Dedifferentiated amniotic fluid mesenchymal stem cell (primary cell): ENCODE measurements at regions not wholly inside any gene's neighbourhood (a gene's known extent, or its start where the extent isn't known, plus 50 kb on each side); places are given as distances from the start of the nearest gene placed in this dataset.

Source experiments
- DNase-seq: peaks from one replicate; pipeline ENCODE4 v3.0.0-alpha.2; 2016; ENCODE audit errors: extremely low spot score

DNA sequence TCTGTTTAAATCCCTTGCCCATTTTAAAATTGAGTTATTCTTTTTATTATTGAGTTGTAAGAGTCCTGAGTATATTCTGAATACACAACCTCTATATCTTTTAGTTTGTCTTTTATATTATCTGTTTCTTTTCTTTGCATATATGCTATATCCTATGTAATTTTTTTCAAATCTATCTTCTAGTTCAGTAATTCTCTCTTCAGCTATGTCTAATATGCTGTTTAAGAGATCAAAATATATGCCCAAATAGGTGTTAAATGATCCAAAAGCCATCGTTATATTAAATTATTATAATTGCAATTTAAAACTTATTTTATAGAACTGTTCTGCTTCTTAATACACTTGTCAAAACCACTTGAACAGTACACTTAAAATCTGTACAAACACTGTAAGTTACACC lies 107.4 kb upstream of the TSPAN5 start:
- DNase-seq = no peak

DNA sequence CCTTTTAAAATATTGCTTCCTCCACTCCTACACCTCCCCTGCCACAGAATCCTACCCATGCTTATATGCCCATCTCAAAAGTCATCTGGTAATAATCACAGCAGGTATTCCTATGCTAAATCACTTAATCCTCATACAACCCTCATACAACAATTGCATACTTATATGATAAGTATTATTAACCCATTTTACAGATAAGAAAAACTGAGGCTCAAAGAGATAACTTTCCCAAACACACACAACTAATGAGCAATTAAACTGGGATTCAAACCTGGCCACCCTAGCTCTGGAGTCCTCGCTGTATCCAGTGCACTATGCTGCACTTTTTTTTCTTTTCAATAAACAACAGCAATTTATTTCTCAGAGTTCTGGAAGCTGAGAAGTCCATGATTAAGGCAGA lies 99.8 kb upstream of the TSPAN5 start:
- no peak for DNase-seq

DNA sequence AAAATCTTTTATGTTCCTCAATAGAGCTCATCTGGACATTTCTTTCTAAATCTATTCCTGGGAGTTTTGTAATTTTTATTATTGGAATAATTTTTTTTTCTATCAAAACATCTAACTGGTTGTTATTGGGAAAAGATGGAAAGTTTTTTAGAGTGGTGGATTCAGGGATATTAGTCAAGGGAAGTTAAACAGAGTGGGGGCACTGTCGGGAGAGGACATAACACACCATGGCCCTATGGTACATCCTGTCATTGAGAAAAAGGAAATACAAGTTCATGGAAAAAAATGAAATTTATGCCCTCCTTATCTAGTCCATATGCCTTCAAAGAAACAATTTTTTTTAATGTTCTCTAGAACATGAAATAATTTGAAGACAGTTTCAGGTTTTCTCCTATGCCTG lies 96.3 kb upstream of the TSPAN5 start:
- DNase-seq = no peak

DNA sequence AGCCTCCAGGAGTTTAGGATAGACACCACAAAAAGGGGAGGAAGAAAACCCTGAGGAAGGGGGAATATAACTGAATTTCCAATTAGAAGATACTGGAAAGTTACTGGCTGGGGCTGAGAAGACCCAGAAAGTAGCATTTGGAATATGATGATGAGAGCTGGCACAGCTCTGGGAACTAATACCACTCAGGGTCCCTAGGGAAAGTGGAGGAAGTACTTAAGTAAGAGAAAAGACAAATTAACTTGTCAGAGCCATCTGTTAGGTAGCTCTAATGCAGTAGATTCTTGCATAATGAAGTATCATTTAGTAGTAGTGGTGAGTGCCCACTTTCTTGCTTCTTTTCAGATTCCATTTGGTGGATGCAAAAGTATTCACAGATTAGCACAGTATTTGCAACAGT lies 90.8 kb upstream of the TSPAN5 start:
- no peak for DNase-seq

DNA sequence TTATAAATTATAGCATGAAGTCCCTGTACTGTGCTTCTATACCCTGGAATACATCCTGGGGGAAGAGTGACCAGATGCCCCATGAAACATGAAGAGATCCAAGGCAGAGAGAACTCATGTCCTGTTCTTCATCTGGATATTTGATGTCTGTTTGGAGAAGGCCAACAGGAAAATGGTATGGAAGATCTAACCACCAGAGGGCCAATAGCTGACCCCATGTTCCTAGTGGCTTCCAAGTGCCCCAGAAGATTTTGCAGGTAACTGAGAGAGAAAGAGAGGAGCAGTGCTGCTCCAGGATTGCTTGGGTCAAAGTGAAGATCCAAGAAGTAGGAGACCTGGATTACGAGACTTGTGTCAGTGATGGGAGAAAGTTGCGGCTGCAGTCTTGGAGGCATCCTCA lies 90.2 kb upstream of the TSPAN5 start:
- DNase-seq = no peak

DNA sequence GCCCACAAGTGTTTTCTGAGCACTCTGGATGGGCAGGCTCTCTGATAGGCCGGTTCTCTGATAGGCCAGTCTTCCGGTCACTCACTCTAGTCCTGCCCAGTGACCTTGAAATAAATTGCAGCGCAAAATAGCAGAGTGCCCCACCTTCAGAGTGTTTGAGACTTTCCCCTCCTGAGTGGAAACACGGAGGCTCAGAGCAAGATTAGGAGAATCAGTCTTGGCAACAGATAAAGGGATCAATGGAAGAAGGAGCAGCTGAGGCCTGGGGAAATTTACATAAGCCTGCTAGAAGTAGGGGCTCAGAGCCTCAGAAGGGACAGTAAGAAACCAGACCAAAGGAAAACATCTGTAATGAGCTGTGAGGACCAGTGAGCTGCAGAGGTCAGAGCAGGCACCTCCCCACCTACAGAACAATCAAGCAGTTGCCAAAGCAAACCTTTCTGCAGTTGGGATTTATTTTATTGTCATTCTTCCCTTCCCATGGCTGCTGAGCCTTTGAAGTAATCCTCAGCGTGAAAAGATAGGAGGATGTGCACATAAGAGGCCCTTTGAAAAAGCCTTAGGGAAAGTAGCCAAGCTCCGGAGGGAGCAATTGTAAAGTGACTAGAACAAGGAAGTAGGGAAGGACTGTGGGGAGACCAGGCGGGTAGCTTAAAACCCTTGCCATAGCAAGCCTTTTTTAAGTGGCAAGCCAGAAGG lies 89.1 kb upstream of the TSPAN5 start:
- DNase-seq = no peak

DNA sequence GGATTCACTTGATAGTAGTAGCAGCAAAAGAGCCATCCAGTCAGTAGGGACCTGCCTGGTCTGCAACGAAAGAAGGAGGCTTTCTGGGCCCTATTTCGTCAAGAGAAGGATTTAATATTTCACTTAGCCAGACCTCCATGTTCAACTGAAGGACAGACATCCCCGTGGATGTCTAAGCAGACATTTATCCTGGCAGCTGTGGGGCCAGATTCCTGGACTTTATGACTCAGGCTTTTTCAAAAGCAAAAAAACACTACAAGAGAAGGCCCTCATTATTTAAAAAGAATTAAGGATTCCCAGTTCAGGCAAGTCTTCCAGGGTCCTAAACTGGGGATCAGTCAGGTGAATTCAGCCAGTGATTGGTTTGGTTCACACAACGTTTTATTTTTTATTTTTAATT lies 88.5 kb upstream of the TSPAN5 start:
- DNase-seq = no peak

DNA sequence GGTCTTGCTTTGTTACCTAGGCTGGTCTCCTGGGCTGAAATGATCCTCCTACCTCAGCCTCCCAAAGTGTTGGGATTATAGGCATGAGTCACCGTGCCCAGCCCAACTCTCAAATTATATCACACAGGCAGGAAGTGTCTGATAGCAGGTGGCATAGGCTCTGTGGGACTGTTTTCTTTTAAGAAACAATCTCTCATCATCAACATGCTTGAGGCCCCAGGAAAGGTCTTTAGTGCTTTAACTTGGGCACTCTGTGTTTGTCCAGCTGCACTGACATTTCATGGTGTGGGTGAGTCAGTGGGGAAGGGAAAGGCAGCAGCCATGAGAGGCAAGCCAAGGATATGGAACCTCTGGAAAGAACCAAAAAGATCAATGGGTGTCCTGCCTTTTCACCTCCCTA lies 88.1 kb upstream of the TSPAN5 start:
- DNase-seq = no peak

DNA sequence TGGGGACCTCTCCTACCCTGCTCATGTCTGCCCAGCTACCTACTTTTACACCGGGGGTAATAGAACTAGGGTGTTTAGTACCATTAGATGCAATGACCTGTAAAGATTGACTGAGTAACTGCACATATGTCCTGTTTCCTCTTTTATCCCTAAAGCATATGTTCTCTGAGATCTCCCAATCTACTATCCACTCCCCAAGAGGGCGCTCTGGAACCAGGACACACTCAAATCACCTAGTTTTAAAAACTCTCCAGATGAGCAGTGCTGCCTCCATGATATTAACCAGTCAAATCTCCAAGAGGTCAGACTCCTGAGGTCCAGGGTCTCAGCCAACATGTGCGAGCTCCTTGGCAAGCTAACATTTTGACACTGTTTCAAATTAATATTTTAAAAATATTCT lies 87.0 kb upstream of the TSPAN5 start:
- DNase-seq = no peak

DNA sequence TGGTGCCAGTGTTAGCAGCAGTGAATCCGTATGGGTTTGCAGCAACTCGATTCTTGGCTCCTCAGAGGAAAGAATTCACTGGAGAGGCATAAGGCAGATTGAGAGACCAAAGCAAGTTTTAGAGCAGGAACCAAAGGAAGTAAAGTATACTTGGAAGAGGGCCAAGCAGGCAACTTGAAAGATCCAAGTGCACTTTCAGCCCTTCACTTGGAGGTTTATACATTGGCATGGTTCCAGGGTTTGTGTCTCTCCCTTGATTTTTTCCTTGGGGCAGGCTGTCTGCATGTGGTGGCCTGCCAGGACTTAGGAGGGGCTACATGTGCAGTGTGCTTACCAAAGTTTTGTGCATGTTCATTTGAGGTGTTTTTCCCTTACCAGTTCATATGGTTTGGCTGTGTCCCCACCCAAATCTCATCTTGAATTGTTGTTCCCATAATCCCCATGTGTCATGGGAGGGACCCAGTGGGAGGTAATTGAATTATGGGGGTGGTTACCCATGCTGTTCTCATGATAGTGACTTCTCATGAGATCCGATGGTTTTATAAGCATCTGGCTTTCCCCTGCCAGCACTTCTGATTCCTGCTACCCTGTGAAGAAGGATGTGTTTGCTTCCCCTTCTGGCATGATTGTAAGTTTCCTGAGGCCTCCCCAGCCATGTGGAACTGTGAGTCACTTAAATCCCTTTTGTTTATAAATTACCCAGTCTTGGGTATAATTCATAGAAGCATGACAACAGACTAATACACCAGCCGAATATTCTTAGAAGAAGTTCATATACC lies 86.2 kb upstream of the TSPAN5 start:
- no peak for DNase-seq

DNA sequence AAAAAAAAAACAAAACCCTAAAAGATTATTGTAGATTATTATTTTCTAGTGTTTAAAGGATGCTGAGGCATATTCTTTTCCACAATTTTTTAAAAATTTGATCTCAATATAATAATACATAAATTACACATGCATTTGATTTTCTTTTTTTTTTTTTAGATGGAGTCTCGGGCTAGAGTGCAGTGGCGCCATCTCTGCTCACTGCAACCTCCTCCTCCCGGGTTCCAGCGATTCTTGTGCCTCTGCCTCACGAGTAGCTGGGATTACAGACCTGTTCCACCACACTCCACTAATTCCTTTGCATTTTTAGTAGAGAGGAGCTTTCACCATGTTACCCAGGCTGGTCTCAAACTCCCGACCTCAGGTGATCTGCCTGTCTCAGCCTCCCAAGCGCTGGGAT lies 83.5 kb upstream of the TSPAN5 start:
- DNase-seq = no peak

DNA sequence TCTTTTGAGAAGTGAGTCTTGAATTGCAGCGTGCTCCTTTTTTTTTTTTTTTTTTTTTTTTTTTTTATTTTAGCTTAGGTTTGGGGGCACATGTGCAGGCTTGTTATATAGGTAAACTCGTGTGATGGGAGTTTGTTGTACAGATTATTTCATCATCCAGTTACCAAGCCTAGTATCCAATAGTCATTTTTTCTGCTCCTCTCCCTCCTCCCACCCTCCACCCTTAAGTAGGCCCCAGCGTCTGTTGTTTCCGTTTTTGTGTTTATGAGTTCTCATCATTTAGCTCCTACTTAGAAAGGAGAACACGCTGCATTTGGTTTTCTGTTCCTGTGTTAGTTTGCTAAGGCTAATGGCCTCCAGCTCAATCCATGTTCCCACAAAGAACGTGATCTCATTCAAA lies 81.3 kb upstream of the TSPAN5 start:
- no peak for DNase-seq

DNA sequence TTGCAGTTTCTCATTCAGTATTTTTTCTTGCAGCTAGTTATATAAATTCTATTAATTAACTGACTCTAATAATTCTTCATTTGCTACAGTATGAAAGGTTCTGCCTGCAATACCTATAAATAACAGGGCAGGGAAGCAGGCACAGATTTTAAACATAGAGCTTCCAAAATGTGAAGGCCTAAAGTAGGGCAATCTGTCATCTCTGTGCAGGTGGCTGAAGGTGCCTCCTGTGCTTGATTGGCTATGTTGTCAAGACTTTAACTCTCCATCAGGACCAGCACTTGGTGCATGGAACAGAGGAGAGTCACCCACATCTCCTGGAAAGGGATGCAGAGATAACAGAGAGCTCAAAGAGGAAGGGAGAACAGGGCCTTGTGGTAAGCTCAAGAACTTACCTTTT lies 75.2 kb upstream of the TSPAN5 start:
- DNase-seq = no peak

DNA sequence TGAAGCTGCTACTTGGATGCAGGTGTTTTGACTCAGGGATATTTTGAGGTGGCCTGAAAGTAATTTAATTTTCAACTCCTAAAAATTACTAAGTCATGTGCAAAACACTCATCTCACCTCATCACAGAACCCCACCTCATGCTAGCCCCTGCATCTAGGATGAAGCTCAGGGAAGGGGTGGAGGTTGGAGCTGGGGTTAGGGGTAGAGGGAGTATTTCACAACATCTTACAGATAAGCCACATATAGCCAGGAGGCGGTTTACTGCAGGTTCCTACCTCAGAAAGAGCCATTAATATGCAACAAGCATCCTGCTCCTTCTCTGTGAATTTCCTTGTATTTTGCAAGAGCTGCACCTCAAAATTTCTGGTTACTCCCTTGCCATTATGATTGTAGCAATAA lies 70.5 kb upstream of the TSPAN5 start:
- DNase-seq = no peak

DNA sequence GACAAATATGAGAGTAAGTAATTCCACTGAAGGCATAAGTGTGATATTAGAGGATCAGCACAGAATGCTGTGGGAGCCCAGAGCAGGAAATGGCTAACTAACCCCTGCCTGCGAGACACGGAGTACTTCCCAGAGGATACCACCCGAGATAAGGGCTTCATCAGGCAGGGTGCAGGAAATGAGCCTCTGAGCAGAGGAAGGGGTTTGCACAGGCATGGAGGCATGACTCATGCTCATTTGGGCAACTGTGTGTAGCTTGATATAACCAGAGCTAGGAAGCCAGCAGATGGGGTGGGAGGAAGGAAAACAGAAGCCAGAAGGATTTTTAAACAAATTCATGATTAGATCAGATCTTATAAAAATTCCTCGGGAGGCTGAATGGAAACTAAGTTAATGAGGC lies 70.0 kb upstream of the TSPAN5 start:
- peak; percentile 26 for DNase-seq

DNA sequence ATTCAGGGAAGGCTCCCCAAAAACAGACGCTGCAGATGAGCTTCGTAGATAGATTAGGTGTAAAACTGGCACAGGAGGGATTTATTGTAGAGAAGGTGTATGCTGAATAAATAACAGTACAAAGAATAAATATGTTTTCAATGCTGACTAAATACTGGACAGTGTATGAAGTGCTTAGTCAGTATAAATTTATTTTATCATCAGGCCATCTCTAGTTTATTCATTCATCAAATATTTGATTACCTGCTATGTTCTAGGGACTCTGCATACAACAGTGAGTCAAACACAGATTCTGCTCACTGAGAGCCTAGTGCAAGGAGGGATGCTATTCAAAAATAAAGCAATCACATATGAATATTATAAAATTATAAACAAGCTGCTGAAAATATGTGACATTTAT lies 63.6 kb upstream of the TSPAN5 start:
- no peak for DNase-seq

DNA sequence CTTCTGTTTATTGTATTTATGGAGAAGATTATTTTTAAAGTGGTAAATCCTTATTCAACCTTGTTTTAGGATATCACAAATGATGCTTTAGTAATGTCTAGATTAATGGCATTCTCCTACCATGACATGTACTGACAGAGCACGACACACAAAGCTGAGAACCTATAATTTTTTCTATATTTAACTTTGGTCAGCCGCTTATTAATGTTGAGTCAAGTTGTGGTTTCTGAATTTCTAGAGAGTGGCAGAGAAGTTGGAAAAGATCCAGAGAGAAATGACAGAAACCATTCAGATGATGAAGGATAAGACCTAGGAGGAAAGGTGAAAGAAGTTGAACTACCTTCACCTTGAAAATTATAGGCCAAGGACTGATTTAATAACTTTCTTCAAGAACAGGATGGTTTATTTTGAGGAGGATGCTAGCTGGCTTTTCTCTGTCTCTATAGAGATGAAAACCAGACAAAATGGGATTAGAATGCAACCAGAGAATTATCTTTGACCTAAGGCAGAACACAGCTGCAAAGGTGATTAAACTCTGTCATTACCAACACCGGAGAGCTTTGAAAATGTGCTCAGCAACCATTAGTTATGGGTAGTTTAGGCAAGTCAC lies 62.6 kb upstream of the TSPAN5 start:
- DNase-seq = no peak

DNA sequence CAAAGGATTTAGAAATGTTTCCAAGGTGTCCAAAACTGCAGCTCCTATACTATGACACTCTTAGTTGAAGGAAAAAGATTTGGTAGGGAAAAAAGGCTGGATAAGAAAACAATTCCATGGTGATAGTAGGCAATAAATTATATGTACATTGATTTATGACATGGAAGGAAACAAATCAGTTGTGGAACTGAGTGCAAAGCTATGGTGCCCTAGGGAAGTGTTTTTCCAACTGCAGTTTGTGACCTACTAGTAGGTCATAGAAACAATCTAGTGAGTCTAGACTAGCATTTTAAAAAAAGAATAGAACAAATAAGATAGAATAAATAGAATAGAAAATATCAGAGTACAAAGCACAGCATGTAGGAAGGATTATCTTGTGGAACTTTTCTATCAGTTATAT lies 58.4 kb upstream of the TSPAN5 start:
- DNase-seq = no peak

DNA sequence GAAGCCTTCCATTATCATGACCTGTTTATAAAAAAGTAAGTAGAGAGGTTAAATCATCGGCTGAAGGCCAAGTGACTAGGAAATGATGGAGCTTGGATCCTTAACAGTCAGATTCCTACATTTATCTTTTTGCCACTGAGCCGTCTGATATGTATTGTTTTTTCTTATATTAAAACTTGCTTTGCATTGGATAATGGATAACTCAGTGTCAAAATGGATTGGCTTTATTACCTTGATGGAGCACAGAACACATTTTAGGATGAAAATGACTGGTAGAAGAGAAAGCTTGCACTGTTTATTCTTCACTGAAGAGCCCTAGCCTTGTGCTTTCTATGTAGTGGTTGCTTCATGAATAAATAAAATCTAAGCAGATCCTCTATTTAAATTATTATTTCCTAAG lies 54.2 kb upstream of the TSPAN5 start:
- no peak for DNase-seq

DNA sequence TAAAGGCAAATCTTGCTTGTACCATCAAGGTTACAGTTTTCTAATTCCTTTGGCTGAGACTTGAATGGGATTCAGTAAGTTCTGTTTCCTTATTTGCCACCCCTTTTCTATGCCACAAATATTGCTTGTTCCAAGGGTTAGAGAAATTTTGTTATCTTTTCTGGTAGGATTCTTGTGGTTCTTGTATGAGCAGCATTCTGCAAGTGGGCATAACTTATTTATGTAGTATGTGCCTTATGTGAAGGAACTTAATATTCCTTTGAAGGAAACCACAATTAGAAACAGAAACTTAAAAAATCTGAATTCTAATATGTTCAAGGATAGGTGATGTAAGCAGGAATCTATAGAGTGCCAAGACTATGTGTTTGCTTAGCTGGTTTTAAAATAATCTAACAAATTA lies 53.1 kb upstream of the TSPAN5 start:
- no peak for DNase-seq

DNA sequence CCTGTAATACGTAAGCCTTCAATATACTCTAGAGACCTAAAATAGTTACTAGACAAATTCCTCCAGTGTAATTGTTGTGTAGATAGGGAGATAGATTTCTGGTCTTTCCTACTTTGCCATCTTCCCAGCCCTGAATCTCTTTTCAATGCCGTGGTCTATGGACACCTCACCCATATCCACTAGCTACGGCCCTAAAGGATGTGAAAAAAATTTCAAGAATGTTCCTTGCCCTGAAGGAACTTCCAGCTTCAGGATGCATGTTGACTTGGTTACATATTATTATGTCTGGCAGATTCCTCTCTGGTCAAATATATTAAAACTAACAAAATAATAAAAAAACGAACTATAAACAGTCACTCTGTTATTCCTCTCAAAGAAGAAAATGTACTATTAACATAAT lies 52.4 kb upstream of the TSPAN5 start:
- DNase-seq = no peak
